ENCODE measurements at regions not wholly inside any gene's neighbourhood (a gene's known extent, or its start where the extent isn't known, plus 50 kb on each side); places are given as distances from the start of the nearest gene placed in this dataset.

GRCh38 chr6:97594844-97595243 lies 311.8 kb upstream of the MMS22L start:
- H3K4me2 ChIP-seq (ENCODE audit: low read depth, low read length, poor library complexity, severe bottlenecking): no peak overlapping the region
- H3F3A ChIP-seq (ENCODE audit: low read depth): no peaks in the 10 kb centered on the region
- H2AFZ ChIP-seq (ENCODE audit: low read length): no peak overlapping the region
- TF ChIP-seq EZH2phosphoT487 (IDR thresholded peaks at IDR 0.05; ENCODE audit: borderline replicate concordance): no peak
- no peak overlapping the region for H3K9ac ChIP-seq (ENCODE audit: low read depth, low read length, poor library complexity, severe bottlenecking)
- H3K4me1 ChIP-seq (ENCODE audit: insufficient read depth, low read length, poor library complexity, severe bottlenecking): no peaks in the 10 kb centered on the region
- no peaks in the 10 kb centered on the region for H3K9me2 ChIP-seq (replicated peaks; ENCODE audit: low read depth, low read length)
- H3K27me3 ChIP-seq (ENCODE audit: insufficient read depth, low read length, poor library complexity, severe bottlenecking): no peaks in the 10 kb centered on the region
- H3K36me3 ChIP-seq (ENCODE audit: insufficient read depth, low read length): no peaks in the 10 kb centered on the region
- no peaks in the 10 kb centered on the region for H3K9me3 ChIP-seq (ENCODE audit: insufficient read depth, low read depth, low read length)
- H3K79me2 ChIP-seq (ENCODE audit: insufficient read depth, low read length): no peaks in the 10 kb centered on the region
- no peaks in the 10 kb centered on the region for H4K20me1 ChIP-seq (ENCODE audit: insufficient read depth, low read length, poor library complexity, severe bottlenecking)
- no peak overlapping the region for H3K4me3 ChIP-seq (ENCODE audit: low read length, poor library complexity, severe bottlenecking)

- H4K20me1 ChIP-seq (ENCODE audit: insufficient read depth, low read length, poor library complexity, severe bottlenecking): no peaks in the 10 kb centered on the region
- H2AFZ ChIP-seq (ENCODE audit: low read length): no peak overlapping the region
- H3K9me2 ChIP-seq (replicated peaks; ENCODE audit: low read depth, low read length): no peaks in the 10 kb centered on the region
- H3K36me3 ChIP-seq (ENCODE audit: insufficient read depth, low read length): no peaks in the 10 kb centered on the region
- H3F3A ChIP-seq (ENCODE audit: low read depth): no peaks in the 10 kb centered on the region
- no peaks in the 10 kb centered on the region for H3K27me3 ChIP-seq (ENCODE audit: insufficient read depth, low read length, poor library complexity, severe bottlenecking)
- no peak overlapping the region for H3K4me2 ChIP-seq (ENCODE audit: low read depth, low read length, poor library complexity, severe bottlenecking)
- H3K4me3 ChIP-seq (ENCODE audit: low read length, poor library complexity, severe bottlenecking): no peak overlapping the region
- TF ChIP-seq CTCF (conservative IDR thresholded peaks at IDR 0.05; ENCODE audit: low read length): no peak
- no peaks in the 10 kb centered on the region for H3K79me2 ChIP-seq (ENCODE audit: insufficient read depth, low read length)
- H3K9ac ChIP-seq (ENCODE audit: low read depth, low read length, poor library complexity, severe bottlenecking): no peak overlapping the region
- no peaks in the 10 kb centered on the region for H3K4me1 ChIP-seq (ENCODE audit: insufficient read depth, low read length, poor library complexity, severe bottlenecking)
- no peaks in the 10 kb centered on the region for H3K9me3 ChIP-seq (ENCODE audit: insufficient read depth, low read depth, low read length)
These were observed 338.1 kb upstream of the MMS22L start for GRCh38 chr6:97621111-97621510.

GRCh38 chr6:97626671-97627441 lies 343.8 kb upstream of the MMS22L start:
- Histone ChIP-seq H3K9me3 (ENCODE audit: insufficient read depth, low read depth, low read length) (no peaks in the 10 kb centered on the region), H3K4me3 (ENCODE audit: low read length, poor library complexity, severe bottlenecking) (no peak overlapping the region), H3K27me3 (ENCODE audit: insufficient read depth, low read length, poor library complexity, severe bottlenecking) (no peaks in the 10 kb centered on the region), H2AFZ (ENCODE audit: low read length) (0 out of 2 replicates have a peak overlapping the region, but pooled peaks have one; percentile 60), H3K79me2 (ENCODE audit: insufficient read depth, low read length) (no peaks in the 10 kb centered on the region), H3K4me2 (ENCODE audit: low read depth, low read length, poor library complexity, severe bottlenecking) (peak overlapping the region; percentile 31), H4K20me1 (ENCODE audit: insufficient read depth, low read length, poor library complexity, severe bottlenecking) (no peaks in the 10 kb centered on the region), H3K9ac (ENCODE audit: low read depth, low read length, poor library complexity, severe bottlenecking) (no peak overlapping the region), H3K9me2 (replicated peaks; ENCODE audit: low read depth, low read length) (no peaks in the 10 kb centered on the region), H3K36me3 (ENCODE audit: insufficient read depth, low read length) (no peaks in the 10 kb centered on the region), H3K4me1 (ENCODE audit: insufficient read depth, low read length, poor library complexity, severe bottlenecking) (no peaks in the 10 kb centered on the region), H3F3A (ENCODE audit: low read depth) (no peaks in the 10 kb centered on the region)
- TF ChIP-seq EZH2phosphoT487 (IDR thresholded peaks at IDR 0.05; ENCODE audit: borderline replicate concordance) (no peak), CTCF (conservative IDR thresholded peaks at IDR 0.05; ENCODE audit: low read length) (no peak)

- no peaks in the 10 kb centered on the region for H3F3A ChIP-seq (ENCODE audit: low read depth)
- no peaks in the 10 kb centered on the region for H4K20me1 ChIP-seq (ENCODE audit: insufficient read depth, low read length, poor library complexity, severe bottlenecking)
- no peaks in the 10 kb centered on the region for H3K79me2 ChIP-seq (ENCODE audit: insufficient read depth, low read length)
- no peaks in the 10 kb centered on the region for H3K36me3 ChIP-seq (ENCODE audit: insufficient read depth, low read length)
- H3K9ac ChIP-seq (ENCODE audit: low read depth, low read length, poor library complexity, severe bottlenecking): no peak overlapping the region
- no peak overlapping the region for H3K4me3 ChIP-seq (ENCODE audit: low read length, poor library complexity, severe bottlenecking)
- H2AFZ ChIP-seq (ENCODE audit: low read length): no peak overlapping the region
- no peaks in the 10 kb centered on the region for H3K9me2 ChIP-seq (replicated peaks; ENCODE audit: low read depth, low read length)
- no peak overlapping the region for H3K4me2 ChIP-seq (ENCODE audit: low read depth, low read length, poor library complexity, severe bottlenecking)
- no peaks in the 10 kb centered on the region for H3K4me1 ChIP-seq (ENCODE audit: insufficient read depth, low read length, poor library complexity, severe bottlenecking)
- no peaks in the 10 kb centered on the region for H3K27me3 ChIP-seq (ENCODE audit: insufficient read depth, low read length, poor library complexity, severe bottlenecking)
- no peaks in the 10 kb centered on the region for H3K9me3 ChIP-seq (ENCODE audit: insufficient read depth, low read depth, low read length)
- TF ChIP-seq CTCF (conservative IDR thresholded peaks at IDR 0.05; ENCODE audit: low read length) (no peak), EZH2phosphoT487 (IDR thresholded peaks at IDR 0.05; ENCODE audit: borderline replicate concordance) (no peak)
These were observed 346.2 kb upstream of the MMS22L start for GRCh38 chr6:97629180-97629579.
